HEK293 (cell line): ENCODE measurements at regions not wholly inside any gene's neighbourhood (a gene's known extent, or its start where the extent isn't known, plus 50 kb on each side); places are given as distances from the start of the nearest gene placed in this dataset.

ENCODE experiments used
- CTCF ChIA-PET: fragments of 350-600 bp; formaldehyde crosslinking; extraction: SDS; loops from one replicate; lab custom pipeline; 2021; ENCODE audit warnings: antibody characterized with exemption; lab: Yijun Ruan, JAX
- POLR2A ChIA-PET: fragments of 300-600 bp; formaldehyde crosslinking; extraction: SDS; loops from one replicate; lab custom pipeline; 2020; ENCODE audit warnings: antibody characterized with exemption, inconsistent platforms; lab: Yijun Ruan, JAX
- H3K27ac ChIP-seq: fragments of 200-500 bp; sonication (Bioruptor generic); 2 replicates; pipeline ENCODE4 v1.5.1; 2014; ENCODE audit warnings: low read depth, low read length, control low read depth, inconsistent platforms; ENCODE audit errors: extremely low read depth
- H3K36me3 ChIP-seq, 2 experiments: fragments of 200-500 bp in 1 of 2; sonication (Bioruptor generic) in 1 of 2; 1 replicate in 1 of 2; 2 replicates in 1 of 2; pipeline ENCODE4 v1.5.1; 2014 to 2017; ENCODE audit warnings: inconsistent platforms in 2 of 2, low read length in 2 of 2; ENCODE audit not compliant: control insufficient read depth in 2 of 2, insufficient read depth in 1 of 2
- H3K4me1 ChIP-seq: fragments of 200-500 bp; sonication (Bioruptor generic); 2 replicates; pipeline ENCODE4 v1.5.1; 2014; ENCODE audit warnings: mild to moderate bottlenecking, low read length, inconsistent platforms; ENCODE audit not compliant: control insufficient read depth, insufficient read depth
- H3K4me3 ChIP-seq: 2 replicates; pipeline ENCODE4 v1.5.1; 2011; ENCODE audit warnings: low read depth, mild to moderate bottlenecking, control low read depth, low read length, moderate library complexity
- H3K9me3 ChIP-seq: fragments of 200-500 bp; sonication (Bioruptor generic); 2 replicates; pipeline ENCODE4 v1.5.1; 2014; ENCODE audit warnings: low read depth, low read length, inconsistent platforms; ENCODE audit not compliant: control insufficient read depth, insufficient read depth
- CTCF ChIP-seq: fragments of 450-650 bp; formaldehyde crosslinking; IDR thresholded peaks from 2 replicates; pipeline ENCODE4 v1.5.1; 2016; ENCODE audit warnings: missing biosample characterization, missing genetic modification characterization
- HOXA7 ChIP-seq: sonication (generic); formaldehyde crosslinking; IDR thresholded peaks from 2 replicates; pipeline ENCODE4 v1.8.1; 2022; ENCODE audit warnings: missing genetic modification reagents, borderline replicate concordance
- KLF10 ChIP-seq: fragments of 450-650 bp; IDR thresholded peaks from 2 replicates; pipeline ENCODE4 v1.5.1; 2018; ENCODE audit warnings: missing biosample characterization, mild to moderate bottlenecking, missing genetic modification characterization
- KLF7 ChIP-seq: fragments of 450-650 bp; formaldehyde crosslinking; IDR thresholded peaks from 2 replicates; pipeline ENCODE4 v1.5.1; 2016; ENCODE audit warnings: missing biosample characterization, missing genetic modification characterization, borderline replicate concordance
- YY1 ChIP-seq: fragments of 450-650 bp; formaldehyde crosslinking; IDR thresholded peaks from 2 replicates; pipeline ENCODE4 v1.5.1; 2018; ENCODE audit warnings: missing biosample characterization, missing genetic modification characterization
- ZBTB21 ChIP-seq: fragments of 450-650 bp; formaldehyde crosslinking; IDR thresholded peaks from 2 replicates; pipeline ENCODE4 v1.5.1; 2017; ENCODE audit warnings: missing biosample characterization, missing genetic modification characterization
- ZBTB8A ChIP-seq: fragments of 450-650 bp; formaldehyde crosslinking; IDR thresholded peaks from 2 replicates; pipeline ENCODE4 v1.5.1; 2016; ENCODE audit warnings: missing biosample characterization, missing genetic modification characterization
- ZNF10 ChIP-seq: fragments of 450-650 bp; formaldehyde crosslinking; IDR thresholded peaks from 2 replicates; pipeline ENCODE4 v1.5.1; 2017; ENCODE audit warnings: missing biosample characterization, missing genetic modification characterization
- ZNF169 ChIP-seq: fragments of 450-650 bp; formaldehyde crosslinking; IDR thresholded peaks from 2 replicates; pipeline ENCODE4 v1.5.1; 2016; ENCODE audit warnings: missing biosample characterization, missing genetic modification characterization
- ZNF223 ChIP-seq: fragments of 450-650 bp; formaldehyde crosslinking; IDR thresholded peaks from 2 replicates; pipeline ENCODE4 v1.5.1; 2016; ENCODE audit warnings: missing biosample characterization, missing genetic modification characterization
- ZNF266 ChIP-seq: fragments of 450-650 bp; formaldehyde crosslinking; IDR thresholded peaks from 2 replicates; pipeline ENCODE4 v1.5.1; 2016; ENCODE audit warnings: missing biosample characterization, missing genetic modification characterization, low read depth
- ZNF324 ChIP-seq: fragments of 450-650 bp; formaldehyde crosslinking; IDR thresholded peaks from 2 replicates; pipeline ENCODE4 v1.5.1; 2016; ENCODE audit warnings: missing biosample characterization, missing genetic modification characterization
- ZNF433 ChIP-seq: fragments of 450-650 bp; formaldehyde crosslinking; IDR thresholded peaks from 2 replicates; pipeline ENCODE4 v1.5.1; 2016; ENCODE audit warnings: missing biosample characterization, missing genetic modification characterization, low read depth
- ZNF473 ChIP-seq: fragments of 450-650 bp; formaldehyde crosslinking; IDR thresholded peaks from 2 replicates; pipeline ENCODE4 v1.5.1; 2017; ENCODE audit warnings: missing biosample characterization, missing genetic modification characterization
- ZNF501 ChIP-seq: fragments of 450-650 bp; formaldehyde crosslinking; IDR thresholded peaks from 2 replicates; pipeline ENCODE4 v1.5.1; 2016; ENCODE audit warnings: missing biosample characterization, missing genetic modification characterization
- ZNF513 ChIP-seq: fragments of 450-650 bp; IDR thresholded peaks from 2 replicates; pipeline ENCODE4 v1.5.1; 2018; ENCODE audit warnings: missing biosample characterization, missing genetic modification characterization
- ZNF596 ChIP-seq: fragments of 450-650 bp; IDR thresholded peaks from 2 replicates; pipeline ENCODE4 v1.5.0; 2018; ENCODE audit warnings: missing biosample characterization, mild to moderate bottlenecking, missing genetic modification characterization, moderate library complexity
- ZNF629 ChIP-seq: fragments of 450-650 bp; formaldehyde crosslinking; IDR thresholded peaks from 2 replicates; pipeline ENCODE4 v1.5.1; 2017; ENCODE audit warnings: missing biosample characterization, missing genetic modification characterization
- ZNF747 ChIP-seq: fragments of 450-650 bp; formaldehyde crosslinking; IDR thresholded peaks from 2 replicates; pipeline ENCODE4 v1.5.1; 2016; ENCODE audit warnings: missing biosample characterization, missing genetic modification characterization
- ZXDB ChIP-seq: fragments of 450-650 bp; formaldehyde crosslinking; IDR thresholded peaks from 2 replicates; pipeline ENCODE4 v1.5.1; 2016; ENCODE audit warnings: missing biosample characterization, missing genetic modification characterization
- TF ChIP-seq, protein P1 (sequence below): fragments of 450-650 bp; formaldehyde crosslinking; IDR thresholded peaks from 2 replicates; pipeline ENCODE4 v1.5.1; 2016; ENCODE audit warnings: missing biosample characterization, missing genetic modification characterization
- TF ChIP-seq, protein P2 (sequence below): fragments of 450-650 bp; formaldehyde crosslinking; IDR thresholded peaks from 2 replicates; pipeline ENCODE4 v1.5.1; 2016; ENCODE audit warnings: missing biosample characterization, missing genetic modification characterization, low read depth
- TF ChIP-seq, protein P3 (sequence below): fragments of 450-650 bp; formaldehyde crosslinking; IDR thresholded peaks from 2 replicates; pipeline ENCODE4 v1.5.1; 2017; ENCODE audit warnings: missing biosample characterization, missing genetic modification characterization
- TF ChIP-seq, protein P4 (sequence below): fragments of 450-650 bp; formaldehyde crosslinking; IDR thresholded peaks from 2 replicates; pipeline ENCODE4 v1.5.1; 2016; ENCODE audit warnings: missing biosample characterization, missing genetic modification characterization

- no peaks in the 10 kb centered on the region for H3K36me3 ChIP-seq
- ChIA-PET POLR2A (no interaction called here), CTCF (no interaction called here)
- H3K4me1 ChIP-seq = no peaks in the 10 kb centered on the region
- H3K9me3 ChIP-seq = no peaks in the 10 kb centered on the region
- H3K27ac ChIP-seq = no peak overlapping the region
- no peak overlapping the region for H3K4me3 ChIP-seq
- no peak for TF ChIP-seq YY1 (tag by site-specific recombination)
- TF ChIP-seq, protein P1, sequence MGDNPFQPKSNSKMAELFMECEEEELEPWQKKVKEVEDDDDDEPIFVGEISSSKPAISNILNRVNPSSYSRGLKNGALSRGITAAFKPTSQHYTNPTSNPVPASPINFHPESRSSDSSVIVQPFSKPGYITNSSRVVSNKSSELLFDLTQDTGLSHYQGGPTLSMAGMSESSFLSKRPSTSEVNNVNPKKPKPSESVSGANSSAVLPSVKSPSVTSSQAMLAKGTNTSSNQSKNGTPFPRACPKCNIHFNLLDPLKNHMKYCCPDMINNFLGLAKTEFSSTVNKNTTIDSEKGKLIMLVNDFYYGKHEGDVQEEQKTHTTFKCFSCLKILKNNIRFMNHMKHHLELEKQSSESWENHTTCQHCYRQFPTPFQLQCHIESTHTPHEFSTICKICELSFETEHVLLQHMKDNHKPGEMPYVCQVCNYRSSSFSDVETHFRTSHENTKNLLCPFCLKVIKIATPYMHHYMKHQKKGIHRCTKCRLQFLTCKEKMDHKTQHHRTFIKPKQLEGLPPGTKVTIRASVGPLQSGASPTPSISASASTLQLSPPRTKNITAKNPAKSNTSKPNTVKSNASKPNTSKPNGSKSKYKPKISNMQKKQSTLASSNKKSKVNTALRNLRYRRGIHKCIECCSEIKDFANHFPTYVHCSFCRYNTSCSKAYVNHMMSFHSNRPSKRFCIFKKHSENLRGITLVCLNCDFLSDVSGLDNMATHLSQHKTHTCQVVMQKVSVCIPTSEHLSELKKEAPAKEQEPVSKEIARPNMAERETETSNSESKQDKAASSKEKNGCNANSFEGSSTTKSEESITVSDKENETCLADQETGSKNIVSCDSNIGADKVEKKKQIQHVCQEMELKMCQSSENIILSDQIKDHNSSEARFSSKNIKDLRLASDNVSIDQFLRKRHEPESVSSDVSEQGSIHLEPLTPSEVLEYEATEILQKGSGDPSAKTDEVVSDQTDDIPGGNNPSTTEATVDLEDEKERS = no peak
- no peak for TF ChIP-seq ZNF513 (tag by site-specific recombination)
- no peak for TF ChIP-seq KLF7 (tag by site-specific recombination)
- TF ChIP-seq ZNF433 (tag by site-specific recombination) = no peak
- no peak for TF ChIP-seq ZXDB (tag by site-specific recombination)
- TF ChIP-seq ZNF473 (tag by site-specific recombination) = no peak
Observed at GRCh38 chr3:96319166-96319565, 495.2 kb upstream of the EPHA6 start.

GRCh38 chr3:96324087-96324486, 490.3 kb upstream of the EPHA6 start:
- CTCF ChIA-PET = interaction anchor here (0.6 kb wide), 1 partner anchor 13 kb away, joined by 3 read pairs; no protein-coding TSS in a partner anchor
- POLR2A ChIA-PET = no interaction called here
- no peaks in the 10 kb centered on the region for H3K9me3 ChIP-seq
- no peak for TF ChIP-seq ZNF747 (tag by site-specific recombination)
- no peak for TF ChIP-seq ZNF10 (tag by site-specific recombination)
- no peak for TF ChIP-seq ZNF223 (tag by site-specific recombination)
- TF ChIP-seq, protein P2, sequence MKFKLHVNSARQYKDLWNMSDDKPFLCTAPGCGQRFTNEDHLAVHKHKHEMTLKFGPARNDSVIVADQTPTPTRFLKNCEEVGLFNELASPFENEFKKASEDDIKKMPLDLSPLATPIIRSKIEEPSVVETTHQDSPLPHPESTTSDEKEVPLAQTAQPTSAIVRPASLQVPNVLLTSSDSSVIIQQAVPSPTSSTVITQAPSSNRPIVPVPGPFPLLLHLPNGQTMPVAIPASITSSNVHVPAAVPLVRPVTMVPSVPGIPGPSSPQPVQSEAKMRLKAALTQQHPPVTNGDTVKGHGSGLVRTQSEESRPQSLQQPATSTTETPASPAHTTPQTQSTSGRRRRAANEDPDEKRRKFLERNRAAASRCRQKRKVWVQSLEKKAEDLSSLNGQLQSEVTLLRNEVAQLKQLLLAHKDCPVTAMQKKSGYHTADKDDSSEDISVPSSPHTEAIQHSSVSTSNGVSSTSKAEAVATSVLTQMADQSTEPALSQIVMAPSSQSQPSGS = no peak
- TF ChIP-seq, protein P3, sequence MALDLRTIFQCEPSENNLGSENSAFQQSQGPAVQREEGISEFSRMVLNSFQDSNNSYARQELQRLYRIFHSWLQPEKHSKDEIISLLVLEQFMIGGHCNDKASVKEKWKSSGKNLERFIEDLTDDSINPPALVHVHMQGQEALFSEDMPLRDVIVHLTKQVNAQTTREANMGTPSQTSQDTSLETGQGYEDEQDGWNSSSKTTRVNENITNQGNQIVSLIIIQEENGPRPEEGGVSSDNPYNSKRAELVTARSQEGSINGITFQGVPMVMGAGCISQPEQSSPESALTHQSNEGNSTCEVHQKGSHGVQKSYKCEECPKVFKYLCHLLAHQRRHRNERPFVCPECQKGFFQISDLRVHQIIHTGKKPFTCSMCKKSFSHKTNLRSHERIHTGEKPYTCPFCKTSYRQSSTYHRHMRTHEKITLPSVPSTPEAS (tag by site-specific recombination) = no peak
- no peak for TF ChIP-seq ZBTB21 (tag by site-specific recombination)
- TF ChIP-seq, protein P4, sequence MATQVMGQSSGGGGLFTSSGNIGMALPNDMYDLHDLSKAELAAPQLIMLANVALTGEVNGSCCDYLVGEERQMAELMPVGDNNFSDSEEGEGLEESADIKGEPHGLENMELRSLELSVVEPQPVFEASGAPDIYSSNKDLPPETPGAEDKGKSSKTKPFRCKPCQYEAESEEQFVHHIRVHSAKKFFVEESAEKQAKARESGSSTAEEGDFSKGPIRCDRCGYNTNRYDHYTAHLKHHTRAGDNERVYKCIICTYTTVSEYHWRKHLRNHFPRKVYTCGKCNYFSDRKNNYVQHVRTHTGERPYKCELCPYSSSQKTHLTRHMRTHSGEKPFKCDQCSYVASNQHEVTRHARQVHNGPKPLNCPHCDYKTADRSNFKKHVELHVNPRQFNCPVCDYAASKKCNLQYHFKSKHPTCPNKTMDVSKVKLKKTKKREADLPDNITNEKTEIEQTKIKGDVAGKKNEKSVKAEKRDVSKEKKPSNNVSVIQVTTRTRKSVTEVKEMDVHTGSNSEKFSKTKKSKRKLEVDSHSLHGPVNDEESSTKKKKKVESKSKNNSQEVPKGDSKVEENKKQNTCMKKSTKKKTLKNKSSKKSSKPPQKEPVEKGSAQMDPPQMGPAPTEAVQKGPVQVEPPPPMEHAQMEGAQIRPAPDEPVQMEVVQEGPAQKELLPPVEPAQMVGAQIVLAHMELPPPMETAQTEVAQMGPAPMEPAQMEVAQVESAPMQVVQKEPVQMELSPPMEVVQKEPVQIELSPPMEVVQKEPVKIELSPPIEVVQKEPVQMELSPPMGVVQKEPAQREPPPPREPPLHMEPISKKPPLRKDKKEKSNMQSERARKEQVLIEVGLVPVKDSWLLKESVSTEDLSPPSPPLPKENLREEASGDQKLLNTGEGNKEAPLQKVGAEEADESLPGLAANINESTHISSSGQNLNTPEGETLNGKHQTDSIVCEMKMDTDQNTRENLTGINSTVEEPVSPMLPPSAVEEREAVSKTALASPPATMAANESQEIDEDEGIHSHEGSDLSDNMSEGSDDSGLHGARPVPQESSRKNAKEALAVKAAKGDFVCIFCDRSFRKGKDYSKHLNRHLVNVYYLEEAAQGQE (tag by site-specific recombination) = no peak
- no peak for TF ChIP-seq ZNF629
- no peak for TF ChIP-seq ZNF169 (tag by site-specific recombination)
- TF ChIP-seq ZNF596 (tag by site-specific recombination) = no peak
- no peak for TF ChIP-seq ZBTB8A (tag by site-specific recombination)
- no peak for TF ChIP-seq ZNF266 (tag by site-specific recombination)
- TF ChIP-seq ZNF501 = no peak
- no peak for TF ChIP-seq KLF10 (tag by site-specific recombination)
- TF ChIP-seq ZNF324 = no peak
- TF ChIP-seq HOXA7 (CRISPR knock-in tag) = no peak
- no peak for TF ChIP-seq CTCF (tag by site-specific recombination)

More at GRCh38 chr3:96324087-96324486, 490.3 kb upstream of the EPHA6 start:
- H3K36me3 ChIP-seq = no peaks in the 10 kb centered on the region
- H3K4me1 ChIP-seq = no peaks in the 10 kb centered on the region
- H3K4me3 ChIP-seq = no peak overlapping the region
- no peak overlapping the region for H3K27ac ChIP-seq
